Skeletal muscle tissue (tissue), 3 donors: ENCODE measurements at regions not wholly inside any gene's neighbourhood (a gene's known extent, or its start where the extent isn't known, plus 50 kb on each side); places are given as distances from the start of the nearest gene placed in this dataset.

ENCODE experiments used
- H3K27ac ChIP-seq: one replicate; pipeline ENCODE4 v1.7.0; 2013; ENCODE audit warnings: mild to moderate bottlenecking, low read depth, low read length, inconsistent platforms
- H3K27me3 ChIP-seq, 3 donors: one replicate each; pipeline ENCODE4 v1.7.0; 2013; ENCODE audit warnings: low read length in 3 of 3; ENCODE audit not compliant: control insufficient read depth in 3 of 3, insufficient read depth in 3 of 3
- H3K36me3 ChIP-seq, 3 donors: one replicate each; pipeline ENCODE4 v1.7.0; 2013; ENCODE audit warnings: low read length in 3 of 3; ENCODE audit not compliant: control insufficient read depth in 3 of 3, insufficient read depth in 3 of 3
- H3K4me1 ChIP-seq, 3 donors: one replicate each; pipeline ENCODE4 v1.7.0; 2013; ENCODE audit warnings: low read length in 3 of 3, mild to moderate bottlenecking in 3 of 3; ENCODE audit not compliant: control insufficient read depth in 3 of 3, insufficient read depth in 3 of 3
- H3K4me3 ChIP-seq, 3 donors: one replicate each; pipeline ENCODE4 v1.7.0; 2013; ENCODE audit warnings: low read length in 3 of 3
- H3K9ac ChIP-seq, 3 donors: one replicate each; pipeline ENCODE4 v1.7.0; 2013; ENCODE audit warnings: low read length in 3 of 3, mild to moderate bottlenecking in 3 of 3, moderate library complexity in 2 of 3, low read depth in 1 of 3
- H3K9me3 ChIP-seq, 3 donors: one replicate each; pipeline ENCODE4 v1.7.0; 2013; ENCODE audit warnings: low read length in 3 of 3; ENCODE audit not compliant: control insufficient read depth in 3 of 3
- donor health status: Osteomylitis.

GRCh38 chr12:90239732-90240260, 531.2 kb upstream of the ATP2B1 start:
- Histone ChIP-seq H3K4me1 (no peaks in the 10 kb centered on the region), H3K36me3 (no peaks in the 10 kb centered on the region), H3K4me3 (no peak overlapping the region), H3K27me3 (no peaks in the 10 kb centered on the region), H3K9me3 (no peaks in the 10 kb centered on the region), H3K9ac (no peak overlapping the region), H3K27ac (no peak overlapping the region)

GRCh38 chr12:90238663-90239271, 530.1 kb upstream of the ATP2B1 start:
- H3K9ac ChIP-seq = no peak overlapping the region
- H3K27ac ChIP-seq = no peak overlapping the region
- H3K4me3 ChIP-seq = no peak overlapping the region

GRCh38 chr12:90237841-90238240, 529.2 kb upstream of the ATP2B1 start:
- no peaks in the 10 kb centered on the region for H3K27me3 ChIP-seq
- no peaks in the 10 kb centered on the region for H3K9me3 ChIP-seq

More at GRCh38 chr12:90238663-90239271, 530.1 kb upstream of the ATP2B1 start:
- H3K4me1 ChIP-seq = no peaks in the 10 kb centered on the region
- no peaks in the 10 kb centered on the region for H3K36me3 ChIP-seq
- H3K9me3 ChIP-seq = no peaks in the 10 kb centered on the region
- H3K27me3 ChIP-seq = no peaks in the 10 kb centered on the region

GRCh38 chr12:90235642-90236041, 527.0 kb upstream of the ATP2B1 start:
- Histone ChIP-seq H3K27ac (no peak overlapping the region), H3K4me3 (no peak overlapping the region), H3K27me3 (no peaks in the 10 kb centered on the region), H3K4me1 (no peaks in the 10 kb centered on the region), H3K9ac (no peak overlapping the region), H3K9me3 (no peaks in the 10 kb centered on the region), H3K36me3 (no peaks in the 10 kb centered on the region)

More at GRCh38 chr12:90237841-90238240, 529.2 kb upstream of the ATP2B1 start:
- Histone ChIP-seq H3K36me3 (no peaks in the 10 kb centered on the region), H3K4me1 (no peaks in the 10 kb centered on the region), H3K9ac (no peak overlapping the region), H3K27ac (no peak overlapping the region), H3K4me3 (no peak overlapping the region)

- H3K27ac ChIP-seq = no peak overlapping the region
- no peaks in the 10 kb centered on the region for H3K27me3 ChIP-seq
- H3K36me3 ChIP-seq = no peaks in the 10 kb centered on the region
- no peak overlapping the region for H3K4me3 ChIP-seq
- H3K4me1 ChIP-seq = no peaks in the 10 kb centered on the region
- H3K9ac ChIP-seq = no peak overlapping the region
- no peaks in the 10 kb centered on the region for H3K9me3 ChIP-seq
These were observed 525.8 kb upstream of the ATP2B1 start for GRCh38 chr12:90234472-90234871.

GRCh38 chr12:90233168-90234100, 524.8 kb upstream of the ATP2B1 start:
- H3K4me1 ChIP-seq = no peaks in the 10 kb centered on the region
- H3K27ac ChIP-seq = no peak overlapping the region
- H3K9ac ChIP-seq = no peak overlapping the region
- no peaks in the 10 kb centered on the region for H3K9me3 ChIP-seq
- no peak overlapping the region for H3K4me3 ChIP-seq
- no peaks in the 10 kb centered on the region for H3K36me3 ChIP-seq
- no peaks in the 10 kb centered on the region for H3K27me3 ChIP-seq

GRCh38 chr12:90229407-90230170, 521.0 kb upstream of the ATP2B1 start:
- Histone ChIP-seq H3K4me1 (no peaks in the 10 kb centered on the region), H3K9ac (no peak overlapping the region), H3K4me3 (no peak overlapping the region), H3K36me3 (no peaks in the 10 kb centered on the region), H3K27ac (no peak overlapping the region), H3K27me3 (no peaks in the 10 kb centered on the region), H3K9me3 (no peaks in the 10 kb centered on the region)

GRCh38 chr12:90226211-90226610, 517.6 kb upstream of the ATP2B1 start:
- no peak overlapping the region for H3K27ac ChIP-seq
- no peaks in the 10 kb centered on the region for H3K27me3 ChIP-seq
- H3K4me1 ChIP-seq = no peaks in the 10 kb centered on the region
- H3K36me3 ChIP-seq = no peaks in the 10 kb centered on the region
- H3K9me3 ChIP-seq = no peaks in the 10 kb centered on the region
- H3K4me3 ChIP-seq = no peak overlapping the region
- H3K9ac ChIP-seq = no peak overlapping the region

GRCh38 chr12:90216815-90217214, 508.2 kb upstream of the ATP2B1 start:
- Histone ChIP-seq H3K4me3 (no peak overlapping the region), H3K36me3 (no peaks in the 10 kb centered on the region), H3K27ac (no peak overlapping the region), H3K9ac (no peak overlapping the region), H3K4me1 (no peaks in the 10 kb centered on the region), H3K9me3 (no peaks in the 10 kb centered on the region), H3K27me3 (no peaks in the 10 kb centered on the region)
